ENCODE measurements at regions not wholly inside any gene's neighbourhood (a gene's known extent, or its start where the extent isn't known, plus 50 kb on each side); places are given as distances from the start of the nearest gene placed in this dataset.

DNA sequence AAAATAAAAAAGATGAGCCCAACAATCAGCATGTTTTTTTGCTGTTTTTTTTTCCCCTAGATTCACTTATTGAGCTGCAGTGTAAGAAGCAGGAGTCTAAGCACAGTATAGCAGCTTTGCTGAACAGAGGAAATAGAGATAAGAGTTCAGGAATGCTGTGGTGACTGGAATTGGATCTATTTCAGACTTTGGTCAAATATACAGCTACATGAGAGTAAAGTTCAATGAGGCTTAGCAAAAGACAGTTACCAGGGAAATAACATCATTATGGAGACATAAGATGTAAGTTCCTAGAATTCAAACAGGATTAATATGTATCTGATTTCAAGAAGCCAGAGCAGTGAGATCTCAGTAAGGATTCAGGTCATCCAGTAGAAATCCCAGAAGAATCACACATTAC lies 613.0 kb downstream of the RPS29 start:
- no peak overlapping the region for H3K27ac ChIP-seq
- ChIA-PET CTCF (no interaction called here), POLR2A (ENCODE audit: low non-redundant PET) (no interaction called here)
- no peak for DNase-seq (ENCODE audit: low spot score)
- TF ChIP-seq, protein P1, sequence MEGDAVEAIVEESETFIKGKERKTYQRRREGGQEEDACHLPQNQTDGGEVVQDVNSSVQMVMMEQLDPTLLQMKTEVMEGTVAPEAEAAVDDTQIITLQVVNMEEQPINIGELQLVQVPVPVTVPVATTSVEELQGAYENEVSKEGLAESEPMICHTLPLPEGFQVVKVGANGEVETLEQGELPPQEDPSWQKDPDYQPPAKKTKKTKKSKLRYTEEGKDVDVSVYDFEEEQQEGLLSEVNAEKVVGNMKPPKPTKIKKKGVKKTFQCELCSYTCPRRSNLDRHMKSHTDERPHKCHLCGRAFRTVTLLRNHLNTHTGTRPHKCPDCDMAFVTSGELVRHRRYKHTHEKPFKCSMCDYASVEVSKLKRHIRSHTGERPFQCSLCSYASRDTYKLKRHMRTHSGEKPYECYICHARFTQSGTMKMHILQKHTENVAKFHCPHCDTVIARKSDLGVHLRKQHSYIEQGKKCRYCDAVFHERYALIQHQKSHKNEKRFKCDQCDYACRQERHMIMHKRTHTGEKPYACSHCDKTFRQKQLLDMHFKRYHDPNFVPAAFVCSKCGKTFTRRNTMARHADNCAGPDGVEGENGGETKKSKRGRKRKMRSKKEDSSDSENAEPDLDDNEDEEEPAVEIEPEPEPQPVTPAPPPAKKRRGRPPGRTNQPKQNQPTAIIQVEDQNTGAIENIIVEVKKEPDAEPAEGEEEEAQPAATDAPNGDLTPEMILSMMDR (conservative IDR thresholded peaks at IDR 0.05; ENCODE audit: low read depth): no peak

DNA sequence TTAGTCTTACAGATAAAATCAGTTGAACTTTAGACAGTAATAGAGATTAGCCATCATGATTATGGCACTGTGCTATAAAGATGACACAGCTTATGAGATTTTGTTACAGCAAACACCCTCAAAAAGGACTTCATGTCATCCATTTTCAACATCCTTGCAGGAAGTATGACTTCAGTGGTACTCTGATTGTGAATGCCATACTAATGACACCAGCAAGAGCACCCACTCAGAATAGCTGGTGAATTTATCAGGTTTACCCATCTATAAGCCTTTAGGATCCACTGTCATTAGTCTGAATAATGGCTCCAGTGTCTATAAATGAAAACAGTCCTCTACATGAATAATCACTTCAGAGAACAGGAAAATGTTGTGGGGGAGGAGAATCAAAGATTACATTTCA lies 615.2 kb downstream of the RPS29 start:
- DNase-seq (ENCODE audit: low spot score): no peak
- ChIA-PET CTCF (interaction anchor here (1.2 kb wide), 1 partner anchor 15 kb away, joined by 3 read pairs; no protein-coding TSS in a partner anchor), POLR2A (ENCODE audit: low non-redundant PET) (no interaction called here)
- H3K27ac ChIP-seq: no peak overlapping the region
- TF ChIP-seq, protein P1 (conservative IDR thresholded peaks at IDR 0.05; ENCODE audit: low read depth): no peak

DNA sequence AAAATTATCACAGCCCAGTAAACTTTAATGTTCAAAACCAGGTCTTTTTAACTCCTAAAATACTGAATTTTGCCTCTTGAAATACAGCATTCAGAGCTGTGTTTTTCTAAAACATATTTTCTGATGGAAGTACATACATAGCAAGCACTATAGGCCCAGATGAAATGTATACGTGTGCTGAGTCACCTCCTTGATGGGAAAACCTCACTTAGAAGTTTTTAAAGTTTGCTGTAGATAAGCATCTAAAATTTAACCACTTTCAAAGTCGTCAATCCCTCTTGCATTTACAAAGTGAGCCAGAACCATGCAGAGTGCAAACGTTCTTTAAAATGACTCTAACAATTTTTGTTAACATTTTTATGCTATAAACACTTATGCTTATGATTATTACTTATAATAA lies 618.8 kb downstream of the RPS29 start:
- ChIA-PET CTCF (no interaction called here), POLR2A (ENCODE audit: low non-redundant PET) (no interaction called here)
- TF ChIP-seq, protein P1 (conservative IDR thresholded peaks at IDR 0.05; ENCODE audit: low read depth): no peak
- no peak for DNase-seq (ENCODE audit: low spot score)
- H3K27ac ChIP-seq: no peak overlapping the region

DNA sequence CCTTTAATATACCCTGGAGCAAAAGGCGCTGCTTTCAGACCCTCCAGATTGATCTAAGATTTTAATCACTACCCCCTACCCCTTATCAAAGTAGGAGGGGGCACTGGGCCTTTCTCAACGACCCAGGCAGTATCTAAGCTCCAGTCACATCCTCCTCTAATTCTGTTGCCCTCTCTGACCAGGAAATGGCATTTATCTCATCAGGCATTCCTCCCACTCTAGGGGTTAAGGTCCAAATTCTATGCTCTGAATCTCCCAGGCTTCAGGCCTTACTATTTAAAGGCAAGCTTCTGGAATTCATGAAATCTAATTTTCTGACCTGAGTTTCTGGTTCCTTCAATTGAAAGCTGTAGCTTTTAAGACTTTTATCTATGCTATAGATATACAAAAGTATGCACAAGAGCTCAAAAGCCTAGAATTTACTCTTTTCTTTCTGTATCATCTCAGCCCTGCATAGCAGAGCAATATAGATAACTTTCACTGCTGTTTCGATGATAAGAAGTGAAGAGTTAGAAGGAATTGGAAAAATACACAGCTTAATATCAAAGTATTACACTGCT lies 622.9 kb downstream of the RPS29 start:
- no peak for DNase-seq (ENCODE audit: low spot score)
- ChIA-PET POLR2A (ENCODE audit: low non-redundant PET) (no interaction called here), CTCF (no interaction called here)
- no peak overlapping the region for H3K27ac ChIP-seq
- TF ChIP-seq, protein P1 (conservative IDR thresholded peaks at IDR 0.05; ENCODE audit: low read depth): no peak

DNA sequence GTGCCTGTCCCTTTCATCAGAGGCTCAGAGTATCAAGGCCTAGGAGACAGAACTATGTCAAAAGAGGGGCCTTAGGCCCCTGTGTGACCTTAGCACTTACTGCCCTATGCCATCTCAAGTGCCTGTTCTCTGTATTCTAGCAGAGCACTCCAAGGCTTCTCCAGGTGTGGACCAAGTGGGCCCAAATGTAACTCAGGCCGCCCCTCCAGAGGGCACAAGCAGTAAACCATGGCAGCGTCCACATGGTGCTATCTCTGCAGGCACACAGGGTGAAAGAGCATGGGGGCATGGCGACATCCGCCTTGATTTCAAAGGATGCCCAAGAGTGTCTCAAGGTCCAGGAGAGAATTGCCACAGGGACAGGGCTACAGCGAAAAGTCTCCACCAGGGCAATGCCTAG lies 628.7 kb downstream of the RPS29 start:
- ChIA-PET CTCF (no interaction called here), POLR2A (ENCODE audit: low non-redundant PET) (no interaction called here)
- H3K27ac ChIP-seq: no peak overlapping the region
- no peak for DNase-seq (ENCODE audit: low spot score)
- TF ChIP-seq, protein P1 (conservative IDR thresholded peaks at IDR 0.05; ENCODE audit: low read depth): no peak

DNA sequence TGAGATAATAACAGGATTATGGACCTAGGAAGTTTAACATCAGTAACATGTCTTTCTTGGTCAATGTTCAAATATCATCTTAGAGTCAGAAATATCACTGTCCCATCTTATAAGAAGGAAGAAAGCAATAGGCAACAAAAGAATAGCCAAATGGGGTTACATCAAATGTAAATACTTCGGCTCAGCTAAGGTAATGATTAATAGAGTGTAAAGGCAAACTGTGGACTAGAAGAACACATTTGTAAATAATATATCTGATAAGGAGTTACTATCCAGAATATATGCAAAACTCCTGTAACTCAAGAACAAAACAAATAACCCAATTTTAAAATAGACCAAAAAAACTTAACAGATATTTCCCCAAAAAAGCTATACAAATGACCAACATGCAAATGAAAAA lies 630.3 kb downstream of the RPS29 start:
- DNase-seq (ENCODE audit: low spot score): no peak
- H3K27ac ChIP-seq: no peak overlapping the region
- ChIA-PET POLR2A (ENCODE audit: low non-redundant PET) (no interaction called here), CTCF (interaction anchor here (0.7 to 0.8 kb wide), 2 partner anchors 16 to 255 kb away, joined by 3 read pairs; no protein-coding TSS in a partner anchor)
- TF ChIP-seq, protein P1 (conservative IDR thresholded peaks at IDR 0.05; ENCODE audit: low read depth): no peak

DNA sequence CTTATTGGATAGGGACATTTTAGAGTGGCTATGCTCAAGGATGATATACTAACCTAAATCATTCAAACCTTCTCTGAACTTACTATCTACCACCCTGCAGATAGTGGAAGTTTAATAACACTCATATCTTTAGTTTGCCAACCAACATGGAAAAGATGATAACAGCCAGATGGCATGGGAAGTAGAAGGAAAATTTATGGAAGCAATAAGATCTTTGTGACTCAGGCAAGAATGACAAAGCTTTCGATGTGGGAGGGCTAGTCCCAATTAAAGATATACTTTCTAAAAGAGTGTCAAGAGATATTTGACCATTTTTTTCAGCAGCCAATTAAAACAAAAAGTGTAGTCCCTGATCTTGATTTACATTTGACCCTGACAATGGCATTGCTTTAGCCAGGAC lies 631.7 kb downstream of the RPS29 start:
- CTCF ChIA-PET: no interaction called here

More for the DNA sequence above, 631.7 kb downstream of the RPS29 start:
- no peak for DNase-seq (ENCODE audit: low spot score)
- TF ChIP-seq, protein P1 (conservative IDR thresholded peaks at IDR 0.05; ENCODE audit: low read depth): no peak
- POLR2A ChIA-PET (ENCODE audit: low non-redundant PET): no interaction called here
- no peak overlapping the region for H3K27ac ChIP-seq
